HUES64 (cell line): ENCODE measurements at regions not wholly inside any gene's neighbourhood (a gene's known extent, or its start where the extent isn't known, plus 50 kb on each side); places are given as distances from the start of the nearest gene placed in this dataset.

ENCODE experiments used
- H3K27ac ChIP-seq: 2 replicates; pipeline ENCODE4 v1.7.0; 2013; ENCODE audit warnings: low read depth, low read length, inconsistent platforms
- H3K27me3 ChIP-seq: 2 replicates; pipeline ENCODE4 v1.6.1; 2013; ENCODE audit warnings: mild to moderate bottlenecking, low read length; ENCODE audit not compliant: insufficient read depth
- H3K36me3 ChIP-seq: 2 replicates; pipeline ENCODE4 v1.6.1; 2013; ENCODE audit warnings: mild to moderate bottlenecking, low read length; ENCODE audit not compliant: insufficient read depth
- H3K4me1 ChIP-seq: 2 replicates; pipeline ENCODE4 v1.6.1; 2013; ENCODE audit warnings: mild to moderate bottlenecking, low read length, moderate library complexity; ENCODE audit not compliant: insufficient read depth
- H3K4me3 ChIP-seq: 2 replicates; pipeline ENCODE4 v1.5.1; 2013; ENCODE audit warnings: mild to moderate bottlenecking, low read length, moderate library complexity
- H3K9ac ChIP-seq: 2 replicates; pipeline ENCODE4 v1.6.1; 2013; ENCODE audit warnings: mild to moderate bottlenecking, low read depth, low read length
- H3K9me3 ChIP-seq: 2 replicates; pipeline ENCODE4 v1.6.1; 2013; ENCODE audit warnings: low read depth, low read length; ENCODE audit not compliant: insufficient read depth
- WGBS: fragments of 150-250, 120-280 bp; methylation state at CpG from one replicate; pipeline ENCODE4 v1.1.7; 2013; ENCODE audit warnings: missing lambda C conversion rate; 5-methylcytosine and 5-hydroxymethylcytosine counted together

DNA sequence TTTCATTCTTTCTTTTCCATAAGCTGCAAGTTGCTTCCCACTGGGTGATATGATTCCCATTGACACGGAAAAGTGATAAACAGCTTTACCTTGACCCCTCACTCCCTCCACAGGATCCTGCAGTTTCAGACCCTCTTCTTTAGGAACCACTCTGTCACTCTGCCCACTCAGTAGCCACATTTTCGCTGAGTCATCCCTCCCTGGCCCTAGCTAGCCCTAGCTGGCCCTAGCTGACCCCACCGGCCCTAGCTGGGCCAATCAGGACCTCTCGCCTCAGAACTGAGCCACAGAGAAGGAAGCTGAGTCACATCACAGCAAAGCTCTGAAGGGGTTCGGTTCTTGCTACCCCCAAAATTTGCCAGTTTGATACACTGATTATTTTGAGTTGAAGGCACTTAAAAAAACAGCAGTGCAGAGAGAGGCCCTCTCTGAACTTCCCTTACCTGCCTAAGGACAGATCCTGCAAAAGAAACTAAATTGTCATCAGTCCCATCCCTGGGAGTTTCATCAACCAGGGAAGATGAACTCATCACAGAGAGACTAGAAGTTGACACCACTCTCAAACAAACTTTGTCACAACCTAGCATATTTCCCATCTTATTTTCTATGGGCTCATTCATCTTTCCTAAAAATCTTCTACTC, 233.5 kb upstream of the PROK2 start:
- H3K27ac ChIP-seq, result peak overlapping the region; percentile 25; the same call in 1 of the 2 replicates
- WGBS, result 81% methylated on average over 5 of the region's 5 CpGs

DNA sequence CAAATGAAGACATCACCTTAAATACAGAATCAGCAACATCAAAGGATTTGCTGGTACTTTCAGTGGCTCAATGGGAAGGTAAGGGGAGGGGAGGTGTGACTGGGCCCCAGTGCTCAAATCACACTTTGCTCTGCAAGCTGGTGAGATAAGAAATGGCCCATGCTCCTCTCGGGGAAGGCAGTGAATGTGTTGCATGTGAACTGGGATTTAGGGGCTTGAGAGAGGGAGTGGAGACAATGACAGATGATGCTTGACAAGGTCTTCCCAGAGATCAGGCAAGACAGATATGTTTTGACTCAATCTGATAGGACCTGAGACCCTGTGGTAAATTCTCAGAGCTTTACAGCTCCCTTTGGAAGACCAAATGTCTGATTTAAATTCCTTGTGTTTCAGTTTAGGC, 233.0 kb upstream of the PROK2 start:
- Histone ChIP-seq H3K27ac (no peak overlapping the region; the same call in 1 of the 2 replicates), H3K27me3 (no peaks in the 10 kb centered on the region), H3K4me3 (no peak overlapping the region), H3K4me1 (no peaks in the 10 kb centered on the region), H3K9me3 (peaks cover 17% of the 10 kb centered on the region), H3K36me3 (no peaks in the 10 kb centered on the region), H3K9ac (no peak overlapping the region)
- WGBS, result 74% methylated on average over 1 of the region's 1 CpG

More for the DNA sequence above, 233.5 kb upstream of the PROK2 start:
- H3K4me1 ChIP-seq, result no peaks in the 10 kb centered on the region
- no peaks in the 10 kb centered on the region for H3K36me3 ChIP-seq
- H3K27me3 ChIP-seq, result no peaks in the 10 kb centered on the region
- no peak overlapping the region for H3K9ac ChIP-seq
- no peak overlapping the region for H3K4me3 ChIP-seq
- peaks cover 18% of the 10 kb centered on the region for H3K9me3 ChIP-seq

DNA sequence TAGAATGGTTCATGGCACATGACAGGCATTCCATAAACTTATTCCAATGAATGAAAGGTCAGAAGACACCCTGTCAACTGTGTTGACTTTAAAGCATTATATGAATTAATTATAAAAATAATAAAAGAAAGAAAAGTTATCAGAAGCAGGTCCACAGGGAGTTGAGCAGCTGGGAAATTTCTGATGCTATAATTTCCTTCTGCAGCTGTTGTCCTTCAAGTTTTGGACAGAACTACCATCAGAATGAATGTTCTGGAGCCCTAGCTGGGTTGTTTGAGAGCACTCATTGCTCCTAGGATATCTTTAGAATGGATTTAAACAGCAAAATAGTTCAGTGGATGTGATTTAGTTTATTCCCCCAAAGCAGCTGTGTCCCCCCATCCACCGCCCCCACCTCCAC, 232.4 kb upstream of the PROK2 start:
- Histone ChIP-seq H3K4me1 (no peaks in the 10 kb centered on the region), H3K27ac (no peak overlapping the region), H3K27me3 (no peaks in the 10 kb centered on the region), H3K9ac (no peak overlapping the region), H3K9me3 (peaks cover 11% of the 10 kb centered on the region; the same call in 1 of the 2 replicates), H3K4me3 (no peak overlapping the region), H3K36me3 (no peaks in the 10 kb centered on the region)
- WGBS, result no CpG with 5 or more reads among the region's 1 CpG

DNA sequence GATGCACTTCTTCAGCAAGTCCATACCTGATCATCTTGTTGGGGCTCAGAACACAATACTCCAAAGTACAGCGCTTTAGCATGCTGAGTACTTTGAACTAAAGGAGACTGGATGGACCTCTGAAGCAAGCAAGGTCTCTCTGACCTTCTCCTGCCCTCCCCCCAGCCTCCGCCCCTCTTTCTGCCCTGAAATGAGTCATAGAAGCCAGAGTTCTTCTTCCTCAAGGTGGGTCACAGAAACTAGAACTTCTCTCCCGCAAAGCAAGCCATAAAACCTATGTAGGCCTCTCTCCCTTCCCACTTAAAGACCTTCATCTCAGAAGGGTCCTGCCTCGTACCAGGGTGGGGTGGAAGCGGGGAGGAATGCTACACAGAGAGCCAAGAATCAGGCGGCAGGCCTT, 230.5 kb upstream of the PROK2 start:
- Histone ChIP-seq H3K9me3 (no peaks in the 10 kb centered on the region), H3K9ac (no peak overlapping the region), H3K27me3 (no peaks in the 10 kb centered on the region), H3K36me3 (no peaks in the 10 kb centered on the region), H3K4me1 (no peaks in the 10 kb centered on the region), H3K4me3 (no peak overlapping the region), H3K27ac (no peak overlapping the region)
- WGBS, result 95% methylated on average over 6 of the region's 6 CpGs

DNA sequence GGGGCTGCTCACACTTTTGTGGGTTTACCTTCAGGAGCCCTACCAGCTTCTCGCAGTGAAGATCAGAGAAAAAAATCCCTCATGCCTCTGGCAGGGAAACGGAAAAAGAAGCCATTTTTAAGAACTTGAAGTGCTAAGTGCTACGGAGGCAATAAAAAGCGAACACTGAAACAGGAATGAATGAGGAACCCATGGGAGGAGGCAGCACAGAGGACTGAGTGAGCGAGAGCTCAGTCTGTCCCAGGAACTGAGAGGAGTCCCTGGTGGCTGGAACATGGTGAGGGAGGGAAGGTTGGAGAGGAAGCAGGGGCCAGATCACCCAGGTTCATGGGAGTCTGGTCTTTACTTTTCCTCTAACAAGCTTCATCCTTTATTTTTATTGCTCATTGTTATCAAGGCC, 228.1 kb upstream of the PROK2 start:
- Histone ChIP-seq H3K4me1 (no peaks in the 10 kb centered on the region), H3K36me3 (no peaks in the 10 kb centered on the region), H3K4me3 (no peak overlapping the region), H3K27ac (no peak overlapping the region), H3K9ac (no peak overlapping the region), H3K9me3 (no peaks in the 10 kb centered on the region), H3K27me3 (no peaks in the 10 kb centered on the region)
- 87% methylated on average over 5 of the region's 5 CpGs for WGBS

DNA sequence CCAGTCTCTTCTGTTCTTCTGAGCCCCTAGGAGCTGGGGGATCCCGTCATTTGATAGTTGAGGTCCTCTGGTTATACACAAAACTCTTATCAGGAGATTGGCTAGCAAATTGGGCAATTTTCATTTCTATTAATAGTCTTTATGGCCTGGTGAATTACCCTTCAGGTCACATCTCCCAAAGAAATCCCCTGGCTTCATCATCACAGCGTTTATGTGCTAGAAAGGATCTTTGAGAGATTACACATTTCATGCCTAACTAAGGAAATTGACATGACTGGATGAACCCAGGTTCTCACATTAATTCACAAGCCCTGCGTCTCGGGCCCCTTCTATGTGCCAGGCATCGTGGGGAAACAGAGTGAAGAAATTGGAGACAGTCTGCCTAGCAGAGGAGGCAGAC, 227.4 kb upstream of the PROK2 start:
- no peaks in the 10 kb centered on the region for H3K4me1 ChIP-seq
- H3K9ac ChIP-seq, result no peak overlapping the region
- no peaks in the 10 kb centered on the region for H3K27me3 ChIP-seq
- no peak overlapping the region for H3K4me3 ChIP-seq
- H3K9me3 ChIP-seq, result no peaks in the 10 kb centered on the region
- no peak overlapping the region for H3K27ac ChIP-seq
- WGBS, result 96% methylated on average over 5 of the region's 5 CpGs
- no peaks in the 10 kb centered on the region for H3K36me3 ChIP-seq

DNA sequence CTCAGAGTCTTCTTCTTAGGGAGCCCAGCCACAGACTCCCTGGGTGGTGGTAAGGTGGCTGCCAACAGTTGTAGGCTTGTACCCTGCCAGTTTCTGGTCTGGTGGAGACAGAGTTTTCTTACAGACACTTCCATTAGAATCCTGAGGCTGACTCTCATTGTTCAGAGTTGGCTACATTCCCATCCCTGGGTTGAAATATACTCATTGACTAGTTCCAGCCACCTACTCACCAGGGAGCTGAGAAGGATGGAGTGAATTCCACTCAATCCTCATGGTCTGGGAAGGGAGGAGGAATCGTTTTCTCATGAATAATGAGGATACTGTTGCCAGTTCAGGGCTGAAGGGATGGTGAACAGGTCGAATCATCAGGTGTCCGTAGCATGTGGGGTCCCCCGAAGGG, 226.5 kb upstream of the PROK2 start:
- Histone ChIP-seq H3K9me3 (peaks cover 6% of the 10 kb centered on the region), H3K27ac (no peak overlapping the region), H3K4me3 (no peak overlapping the region), H3K27me3 (no peaks in the 10 kb centered on the region), H3K9ac (no peak overlapping the region), H3K36me3 (no peaks in the 10 kb centered on the region), H3K4me1 (no peaks in the 10 kb centered on the region)
- 96% methylated on average over 4 of the region's 4 CpGs for WGBS

DNA sequence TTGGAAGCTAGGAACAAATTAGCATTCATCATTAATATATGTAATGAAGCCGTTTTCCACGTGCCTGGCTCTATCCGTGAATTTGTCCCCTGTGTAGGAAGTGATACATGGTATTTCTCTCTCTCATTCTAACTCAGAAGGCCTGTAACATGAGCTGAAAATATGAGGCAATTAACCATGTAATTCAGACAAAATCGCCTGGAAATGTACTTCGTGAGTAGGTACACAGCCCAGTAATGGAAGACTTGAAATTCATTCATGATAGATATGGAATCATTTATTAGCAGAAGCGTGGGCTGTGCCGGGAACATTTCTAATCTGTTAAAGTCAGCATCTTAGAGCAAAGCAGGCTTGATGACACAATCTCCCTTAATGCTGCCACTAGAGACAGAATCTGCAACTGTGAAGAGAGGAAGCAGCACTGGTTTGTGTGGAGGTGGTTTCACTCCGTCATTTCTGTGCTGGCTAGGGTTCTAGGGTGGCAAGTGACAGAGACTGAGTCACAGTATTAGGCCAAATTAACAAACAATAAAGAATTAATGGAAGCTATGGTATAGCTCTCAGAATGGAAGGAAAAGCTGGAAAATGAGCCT, 225.0 kb upstream of the PROK2 start:
- 95% methylated on average over 8 of the region's 8 CpGs for WGBS
- H3K4me1 ChIP-seq, result no peaks in the 10 kb centered on the region
- no peak overlapping the region for H3K4me3 ChIP-seq
- H3K9ac ChIP-seq, result no peak overlapping the region
- H3K27me3 ChIP-seq, result no peaks in the 10 kb centered on the region
- H3K9me3 ChIP-seq, result peaks cover 10% of the 10 kb centered on the region
- H3K27ac ChIP-seq, result no peak overlapping the region
- no peaks in the 10 kb centered on the region for H3K36me3 ChIP-seq

DNA sequence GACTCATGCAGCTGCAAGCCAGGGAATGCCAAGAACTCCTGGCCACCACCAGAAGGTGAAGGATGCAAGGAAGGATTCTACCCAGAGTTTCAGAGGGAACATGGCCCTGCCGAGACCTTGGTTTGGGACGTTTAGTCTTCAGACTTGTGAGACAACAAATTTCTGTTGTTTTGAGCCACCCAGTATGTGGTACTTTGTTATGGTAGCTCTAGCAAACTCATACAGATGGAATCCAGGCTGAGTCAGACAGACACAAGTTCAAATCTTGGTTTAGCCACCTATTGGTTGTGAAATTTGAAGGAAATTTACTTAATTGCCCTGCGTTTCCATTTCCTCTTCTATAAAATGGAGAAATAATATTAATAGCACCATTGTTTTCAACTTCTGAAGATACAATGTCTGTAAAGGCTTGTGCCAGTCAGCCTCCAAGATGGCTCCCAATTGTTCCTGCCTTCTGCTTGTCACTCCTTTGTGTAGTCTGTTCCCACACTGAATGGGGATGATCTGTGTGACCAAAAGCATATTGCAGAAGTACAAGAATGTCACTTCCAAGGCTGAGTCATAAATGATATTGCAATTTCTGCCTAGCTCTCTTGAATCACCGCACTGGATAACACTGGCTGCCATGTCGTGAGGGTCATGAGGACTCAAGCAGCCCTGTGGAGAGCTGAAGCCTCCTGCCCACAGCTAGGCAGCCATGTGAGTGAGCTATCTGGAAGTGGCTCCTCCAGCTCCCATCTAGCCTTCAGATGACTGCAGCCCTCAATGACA, 223.5 kb upstream of the PROK2 start:
- no peak overlapping the region for H3K4me3 ChIP-seq
- no peaks in the 10 kb centered on the region for H3K27me3 ChIP-seq
- H3K36me3 ChIP-seq, result no peaks in the 10 kb centered on the region
- WGBS, result 93% methylated on average over 4 of the region's 5 CpGs
- H3K9me3 ChIP-seq, result peaks cover 10% of the 10 kb centered on the region
- peaks cover 11% of the 10 kb centered on the region for H3K4me1 ChIP-seq
- H3K9ac ChIP-seq, result no peak overlapping the region
- no peak overlapping the region for H3K27ac ChIP-seq

DNA sequence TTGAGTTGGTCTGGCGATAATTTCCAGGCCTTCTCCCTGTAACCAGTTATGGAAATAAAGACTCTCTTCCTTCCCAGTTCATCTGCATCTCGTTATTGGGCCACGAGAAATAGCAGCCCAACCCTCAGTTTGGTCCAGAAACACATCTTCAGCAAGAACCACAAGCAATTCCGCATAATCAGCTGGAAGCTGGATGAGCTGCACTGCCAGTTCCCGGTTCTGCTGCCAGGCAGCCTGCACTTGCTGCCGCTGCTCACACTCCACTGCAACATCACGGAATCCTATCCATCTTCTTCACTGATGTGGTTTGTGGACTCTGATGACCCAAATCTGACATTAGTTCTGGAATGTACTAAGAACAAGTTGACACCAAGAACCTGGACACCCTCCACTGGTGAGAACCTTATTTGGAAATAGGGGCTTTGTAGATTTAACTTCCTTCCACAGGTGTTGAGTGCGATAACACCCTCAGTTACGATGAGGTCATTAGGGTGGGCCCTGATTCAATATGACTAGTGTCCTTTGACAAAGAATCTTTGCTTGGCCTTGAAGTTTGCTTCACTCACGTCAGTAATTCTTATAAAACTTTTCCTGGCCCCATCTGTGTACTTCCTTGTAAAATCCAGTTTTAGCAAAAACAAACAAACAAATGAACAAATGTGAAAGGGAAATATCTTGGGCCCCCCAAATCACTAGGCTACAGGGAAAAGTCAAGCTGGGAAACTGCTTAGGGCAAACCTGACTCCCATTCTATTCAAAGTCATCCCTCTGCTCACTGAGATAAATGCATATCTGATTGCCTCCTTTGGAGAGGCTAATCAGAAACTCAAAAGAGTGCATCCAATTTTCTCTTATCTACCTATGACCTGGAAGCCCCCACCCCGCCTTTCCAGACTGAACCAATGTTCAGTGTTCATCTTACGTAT, 221.9 kb upstream of the PROK2 start:
- 95% methylated on average over 12 of the region's 12 CpGs for WGBS
- Histone ChIP-seq H3K27me3 (no peaks in the 10 kb centered on the region), H3K36me3 (no peaks in the 10 kb centered on the region)

More for the DNA sequence above, 221.9 kb upstream of the PROK2 start:
- H3K4me3 ChIP-seq, result no peak overlapping the region
- no peak overlapping the region for H3K9ac ChIP-seq
- H3K4me1 ChIP-seq, result peaks cover 22% of the 10 kb centered on the region
- no peak overlapping the region for H3K27ac ChIP-seq
- peaks cover 10% of the 10 kb centered on the region for H3K9me3 ChIP-seq
